ENCODE measurements at regions not wholly inside any gene's neighbourhood (a gene's known extent, or its start where the extent isn't known, plus 50 kb on each side); places are given as distances from the start of the nearest gene placed in this dataset.
"Not testable (repeated sequence)": the region's sequence is repeated elsewhere in the genome, so short reads cannot be mapped to it uniquely, and the experiment has no call there.

DNA sequence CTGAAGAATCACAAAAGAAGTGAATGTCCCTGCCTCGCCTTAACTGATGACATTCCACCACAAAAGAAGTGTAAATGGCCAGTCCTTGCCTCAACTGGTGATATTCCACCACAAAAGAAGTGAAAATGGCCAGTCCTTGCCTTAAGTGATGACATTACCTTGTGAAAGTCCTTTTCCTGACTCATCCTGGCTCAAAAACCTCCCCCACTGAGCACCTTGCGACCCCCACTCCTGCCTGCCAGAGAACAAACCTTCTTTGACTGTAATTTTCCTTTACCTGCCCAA lies 328.5 kb upstream of the TECRL start:
- not testable (repeated sequence) for DNase-seq (ENCODE audit: low read depth in 1 of 2, low spot score in 1 of 2)

DNA sequence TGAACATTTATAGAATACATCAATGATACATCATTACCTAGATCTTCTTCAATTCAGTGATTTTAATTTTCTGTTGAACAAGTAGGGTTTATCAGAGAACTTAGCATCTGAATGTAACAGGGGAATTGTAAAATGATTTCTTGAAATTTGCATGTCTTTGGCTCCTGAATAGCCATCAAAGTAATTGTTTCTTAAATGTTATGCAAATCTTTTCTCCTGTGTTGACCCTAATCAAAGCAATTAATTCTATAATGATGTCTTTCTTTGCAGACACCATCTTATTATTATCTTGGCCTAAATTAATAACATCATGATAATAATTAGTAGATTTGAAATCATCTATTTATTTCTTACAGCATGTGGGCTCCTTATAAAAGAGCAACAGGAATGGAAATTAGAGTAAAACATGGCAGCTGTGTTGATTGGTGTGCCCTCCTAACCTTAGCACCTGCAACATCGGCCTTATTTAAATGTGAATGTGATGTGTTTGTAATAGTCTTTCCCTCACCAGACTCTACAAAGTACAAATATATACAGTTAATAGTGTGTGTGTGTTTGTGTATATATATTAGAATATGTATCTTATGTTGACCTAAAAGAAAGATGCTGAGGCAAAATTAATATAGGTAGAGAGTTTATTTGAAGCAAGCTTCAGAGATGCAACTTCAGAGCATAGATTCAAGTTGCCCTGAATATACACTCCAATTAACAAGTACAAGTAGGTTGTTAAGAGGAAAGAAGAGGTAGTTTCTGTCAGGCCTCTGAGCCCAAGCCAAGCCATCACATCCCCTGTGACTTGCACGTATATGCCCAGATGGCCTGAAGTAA lies 328.0 kb upstream of the TECRL start:
- no peak for DNase-seq (ENCODE audit: low read depth in 1 of 2, low spot score in 1 of 2)

DNA sequence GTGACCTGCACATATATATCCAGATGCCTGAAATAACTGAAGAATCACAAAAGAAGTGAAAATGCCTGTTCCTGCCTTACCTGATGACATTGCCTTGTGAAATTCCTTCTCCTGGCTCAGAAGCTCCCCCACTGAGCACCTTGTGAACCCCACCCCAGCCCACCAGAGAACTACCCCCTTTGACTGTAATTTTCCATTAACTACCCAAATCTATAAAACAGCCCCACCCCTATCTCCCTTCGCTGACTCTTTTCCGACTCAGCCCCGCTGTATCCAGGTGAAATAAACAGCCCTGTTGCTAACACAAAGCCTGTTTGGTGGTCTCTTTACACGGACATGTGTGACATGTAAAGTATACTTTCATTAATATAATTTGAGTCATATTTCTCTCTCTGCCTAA lies 320.3 kb upstream of the TECRL start:
- no peak for DNase-seq (ENCODE audit: low read depth in 1 of 2, low spot score in 1 of 2)

DNA sequence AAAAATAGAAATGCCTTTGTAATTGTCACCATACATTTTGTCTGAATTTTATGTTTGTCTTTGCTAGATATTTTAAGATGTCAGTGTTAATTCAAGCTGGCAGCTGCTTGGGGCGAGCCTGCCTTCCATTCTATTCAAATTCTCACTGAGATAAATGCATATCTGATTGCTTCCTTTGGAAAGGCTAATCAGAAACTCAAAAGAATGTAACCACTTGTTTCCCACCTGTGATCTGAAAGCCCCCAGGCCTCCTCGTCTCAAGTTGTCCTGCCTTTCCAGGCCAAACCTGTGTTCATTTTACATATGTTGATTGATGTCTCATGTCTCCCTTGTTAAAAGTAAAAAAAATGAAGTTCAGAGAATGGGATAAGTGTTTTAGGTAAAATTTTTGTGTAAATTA lies 318.7 kb upstream of the TECRL start:
- no peak for DNase-seq (ENCODE audit: low read depth in 1 of 2, low spot score in 1 of 2)

DNA sequence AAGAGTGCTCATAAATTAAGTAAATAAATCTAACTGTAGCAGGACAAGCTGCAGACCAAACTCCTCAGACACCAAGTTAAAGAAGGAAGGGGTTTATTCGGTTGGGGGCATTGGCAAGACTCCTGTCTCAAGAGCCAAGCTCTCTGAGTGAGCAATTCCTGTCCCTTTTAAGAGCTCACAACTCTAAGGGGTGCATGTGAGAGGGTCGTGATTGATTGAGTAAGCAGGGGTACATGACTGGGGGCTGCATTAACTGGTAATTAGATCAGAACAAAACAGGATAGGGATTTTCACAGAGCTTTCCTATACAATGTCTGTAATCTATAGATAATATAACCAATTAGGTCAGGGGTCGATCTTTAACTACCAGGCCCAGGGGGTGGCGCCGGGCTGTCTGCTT lies 318.1 kb upstream of the TECRL start:
- DNase-seq (ENCODE audit: low read depth in 1 of 2, low spot score in 1 of 2), result not testable (repeated sequence)

DNA sequence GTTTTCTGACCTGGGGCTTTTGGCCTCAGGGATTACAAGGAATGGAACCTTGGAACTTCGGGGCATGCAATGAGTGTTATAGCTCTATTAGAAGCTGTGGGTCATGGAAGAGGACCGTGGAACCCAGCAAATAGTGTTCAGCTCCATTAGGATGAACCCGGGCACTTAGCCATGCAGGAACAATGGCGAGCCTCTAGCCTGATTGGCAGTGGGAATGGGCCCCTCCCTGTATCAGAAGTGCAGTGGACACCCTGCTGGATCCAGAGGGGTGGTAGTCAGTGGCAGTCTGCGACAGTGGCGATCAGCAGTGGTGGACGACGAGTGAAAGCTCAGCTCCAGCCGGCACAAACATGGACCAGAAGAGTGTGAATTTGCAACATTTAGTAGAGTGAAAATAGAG lies 315.4 kb upstream of the TECRL start:
- no peak for DNase-seq (ENCODE audit: low read depth in 1 of 2, low spot score in 1 of 2)

DNA sequence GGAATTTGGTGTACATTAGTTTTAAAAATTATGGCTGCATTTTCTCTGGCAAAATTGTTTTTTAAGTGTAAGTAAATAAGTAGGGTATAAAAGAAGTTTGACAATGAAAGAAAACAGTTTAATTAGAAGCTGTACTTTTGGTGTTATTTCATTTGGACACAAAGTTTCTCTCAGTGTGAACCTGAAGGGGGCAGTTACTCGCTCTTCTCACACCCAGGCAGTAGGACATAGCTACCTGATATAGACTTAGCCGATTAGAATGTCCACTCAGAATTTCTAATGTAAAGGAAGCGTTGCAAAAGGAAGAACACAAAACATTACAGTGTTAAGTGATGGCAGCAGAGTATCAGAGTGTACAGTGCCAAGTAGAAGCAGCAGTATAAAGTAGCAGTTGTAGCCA lies 311.9 kb upstream of the TECRL start:
- no peak for DNase-seq (ENCODE audit: low read depth in 1 of 2, low spot score in 1 of 2)

DNA sequence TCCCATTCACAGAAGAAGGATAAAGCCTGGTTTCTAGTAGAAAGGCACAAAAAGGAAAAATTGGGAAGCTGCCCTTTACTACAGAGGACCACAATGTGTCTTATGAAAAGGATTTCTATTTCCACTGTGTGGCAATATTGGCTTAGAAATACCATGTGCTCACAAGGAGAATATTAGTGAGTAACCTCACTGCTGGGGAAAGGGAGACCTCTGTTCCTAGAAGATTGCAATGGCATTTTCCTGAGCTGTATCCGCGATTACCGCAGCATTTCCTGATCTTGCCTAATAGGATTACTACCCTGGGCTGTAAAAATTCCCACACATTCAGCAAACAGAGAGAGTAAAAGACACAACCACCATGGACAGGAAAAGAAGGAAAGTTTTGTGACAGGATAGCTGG lies 308.8 kb upstream of the TECRL start:
- no peak for DNase-seq (ENCODE audit: low read depth in 1 of 2, low spot score in 1 of 2)

DNA sequence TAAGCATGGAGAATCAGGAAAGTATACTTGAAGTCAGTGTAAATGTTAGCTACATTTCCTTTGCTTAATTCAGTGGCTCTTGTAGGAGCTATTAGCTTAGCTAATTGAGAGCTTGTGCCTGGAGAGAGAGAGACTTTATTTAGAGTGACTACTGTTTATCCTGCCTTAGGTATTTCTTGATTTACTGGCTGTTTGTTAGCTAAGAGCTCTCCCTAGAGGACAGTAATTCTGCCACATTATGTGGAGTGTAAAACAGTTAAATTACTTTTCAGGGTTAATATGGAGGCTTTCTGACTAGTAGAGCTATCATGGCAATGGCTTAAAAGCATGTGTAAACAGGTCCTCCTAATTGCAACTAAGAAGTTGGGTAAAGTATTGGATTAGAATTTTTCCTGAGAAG lies 306.5 kb upstream of the TECRL start:
- DNase-seq (ENCODE audit: low read depth in 1 of 2, low spot score in 1 of 2), result no peak

DNA sequence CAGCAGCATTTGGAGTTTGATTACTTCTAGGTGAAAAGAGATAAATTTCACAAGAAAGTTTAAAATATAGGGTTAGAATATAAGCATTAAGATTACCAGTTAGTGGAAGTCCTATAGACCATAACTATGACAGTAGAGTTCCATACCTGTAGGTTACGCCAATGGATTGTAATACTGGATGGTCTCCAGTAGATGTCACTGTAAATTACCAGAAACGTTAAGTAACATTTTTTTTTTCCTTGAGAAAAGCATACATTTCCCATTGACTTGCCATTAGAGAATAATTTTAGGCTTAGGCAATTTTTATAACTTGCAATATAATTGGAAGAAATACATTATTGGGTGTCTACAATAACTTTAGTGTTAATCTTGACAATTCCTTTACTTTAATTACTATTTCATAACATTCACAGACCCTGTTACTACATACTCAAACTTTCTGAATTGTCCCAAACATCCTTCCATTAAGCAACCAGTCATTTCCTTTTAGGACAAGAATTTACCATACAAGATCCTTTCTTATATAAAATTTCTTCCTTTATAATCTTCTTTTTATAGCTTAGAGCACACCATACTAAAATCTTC lies 304.1 kb upstream of the TECRL start:
- DNase-seq (ENCODE audit: low read depth in 1 of 2, low spot score in 1 of 2), result no peak

DNA sequence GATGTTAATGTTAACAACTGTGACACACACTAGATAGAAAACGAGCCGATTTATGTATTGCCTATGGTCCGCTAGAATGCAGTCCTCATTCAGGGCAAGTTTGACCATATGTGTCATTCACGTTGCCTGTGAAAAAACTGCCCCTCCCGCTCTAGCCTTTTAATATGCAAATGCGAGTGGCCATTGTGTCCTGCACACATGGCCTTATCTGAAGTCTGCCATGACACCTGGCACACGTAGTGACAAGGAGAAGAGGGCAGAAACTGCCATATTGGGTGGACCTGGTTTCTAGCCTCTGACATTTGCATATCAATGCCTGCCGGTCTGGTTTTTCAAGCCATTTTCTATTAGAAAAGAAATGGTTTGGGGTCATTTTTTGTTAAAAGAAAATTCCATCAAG lies 303.3 kb upstream of the TECRL start:
- DNase-seq (ENCODE audit: low read depth in 1 of 2, low spot score in 1 of 2), result no peak

DNA sequence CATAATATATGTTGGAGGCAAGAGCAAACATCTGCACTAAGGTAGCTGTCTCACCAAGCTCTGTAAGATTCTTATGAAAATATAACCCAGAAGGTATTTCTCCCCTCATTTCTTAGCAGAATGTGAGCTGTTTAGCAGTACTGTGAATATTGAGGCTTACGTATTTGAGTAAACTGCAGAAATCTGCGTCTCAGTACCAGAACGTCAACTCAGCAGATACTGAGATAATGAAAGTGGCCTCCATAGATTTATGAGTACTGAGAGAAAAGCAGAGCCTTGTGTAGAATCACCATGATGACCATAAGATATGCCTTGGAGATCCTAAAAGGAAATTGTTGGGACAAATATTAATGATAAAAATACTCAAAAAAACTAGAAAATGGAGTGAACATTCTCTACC lies 296.7 kb upstream of the TECRL start:
- no peak for DNase-seq (ENCODE audit: low read depth in 1 of 2, low spot score in 1 of 2)

DNA sequence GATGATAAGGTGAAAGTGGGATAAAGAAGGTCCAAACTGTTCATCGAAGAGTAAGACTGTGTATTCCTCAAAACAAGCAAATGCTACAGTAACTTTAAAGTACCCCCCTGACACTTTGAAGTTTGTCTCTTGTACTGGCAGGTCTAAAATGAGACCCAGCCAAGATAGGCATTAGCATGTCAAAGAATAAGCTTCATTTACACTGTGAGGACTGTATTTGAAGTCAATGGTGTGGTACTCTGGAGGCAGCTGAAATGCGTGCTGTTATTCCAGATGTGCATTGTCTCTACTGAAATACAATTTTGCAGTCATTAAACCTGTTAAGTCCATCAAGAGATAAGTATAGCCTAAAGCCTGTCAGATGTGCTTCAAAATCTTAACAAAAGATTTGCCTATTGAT lies 288.9 kb upstream of the TECRL start:
- no peak for DNase-seq (ENCODE audit: low read depth in 1 of 2, low spot score in 1 of 2)

DNA sequence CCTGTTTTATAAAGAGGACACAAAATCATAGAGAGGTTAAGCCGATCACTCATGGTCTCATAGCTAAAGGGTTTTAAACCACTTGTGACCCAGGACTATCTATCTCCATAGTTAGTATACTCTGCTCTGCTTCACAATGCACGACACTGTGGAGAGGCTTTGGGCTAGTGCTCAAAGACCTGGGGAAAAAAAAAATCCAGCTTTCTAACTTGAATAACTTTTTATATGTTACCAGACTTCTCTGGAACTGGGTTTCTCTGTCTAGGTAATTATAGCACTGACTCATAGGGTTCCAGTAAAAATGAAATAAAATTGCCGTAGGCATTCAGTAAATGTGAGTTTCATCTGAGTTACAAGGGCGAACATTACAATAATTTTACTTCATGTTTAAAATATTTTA lies 273.7 kb upstream of the TECRL start:
- DNase-seq (ENCODE audit: low read depth in 1 of 2, low spot score in 1 of 2), result no peak

DNA sequence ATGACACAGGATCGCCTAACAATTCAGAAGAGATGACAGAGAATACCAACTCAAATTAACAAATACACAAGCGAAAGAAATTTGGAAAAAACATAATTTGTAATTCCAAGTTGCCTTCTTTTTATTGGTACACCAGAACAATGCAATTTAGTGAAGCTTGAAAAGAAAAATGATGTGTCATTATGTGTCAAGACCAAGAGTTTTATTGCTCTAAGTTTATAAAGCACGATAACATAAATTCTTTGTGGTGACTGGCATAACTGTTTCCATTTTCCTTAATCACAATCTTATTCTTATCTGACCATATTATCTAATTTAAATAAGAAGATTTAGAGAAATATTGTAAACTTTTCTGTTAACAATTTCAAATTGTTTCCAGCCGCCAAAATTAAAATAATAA lies 273.2 kb upstream of the TECRL start:
- DNase-seq (ENCODE audit: low read depth in 1 of 2, low spot score in 1 of 2), result no peak

DNA sequence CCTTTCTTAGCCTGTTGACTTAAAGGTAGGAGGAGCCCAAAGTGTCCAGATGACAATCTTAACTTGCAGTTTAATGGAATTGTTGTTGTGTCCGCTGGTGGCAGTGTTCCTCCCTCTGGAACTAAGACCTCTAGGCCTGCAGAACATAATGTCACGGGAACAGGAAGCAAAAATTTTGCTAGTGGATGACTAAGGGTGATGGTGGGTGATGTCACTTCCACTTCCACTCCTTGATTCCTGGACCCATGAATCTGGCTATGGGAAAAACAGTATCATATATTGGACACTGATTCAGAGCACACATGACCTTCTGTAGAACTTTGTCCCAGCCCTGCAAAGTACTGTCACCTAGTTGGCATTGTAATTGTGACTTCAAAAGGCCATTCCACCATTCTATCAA lies 263.9 kb upstream of the TECRL start:
- not testable (repeated sequence) for DNase-seq (ENCODE audit: low read depth in 1 of 2, low spot score in 1 of 2)

DNA sequence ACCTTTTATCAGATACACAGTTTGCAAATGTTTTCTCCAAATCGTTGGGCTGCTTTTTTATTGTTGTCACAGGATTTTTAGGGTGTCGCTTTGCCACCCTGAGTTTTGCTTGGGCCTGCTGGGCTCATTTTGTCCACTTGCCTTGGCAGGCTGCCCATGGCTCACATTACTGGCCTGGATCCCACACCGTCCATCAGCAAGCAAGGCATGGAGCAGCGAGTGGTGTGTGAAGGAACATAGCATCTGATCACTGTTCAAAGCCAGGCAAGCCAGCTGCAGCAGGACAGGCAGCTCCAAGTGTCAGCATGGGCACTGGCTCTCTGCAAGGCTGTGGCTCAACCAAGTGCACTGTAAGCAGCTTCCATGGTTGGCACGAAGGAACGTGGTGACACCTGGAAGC lies 261.4 kb upstream of the TECRL start:
- no peak for DNase-seq (ENCODE audit: low read depth in 1 of 2, low spot score in 1 of 2)

DNA sequence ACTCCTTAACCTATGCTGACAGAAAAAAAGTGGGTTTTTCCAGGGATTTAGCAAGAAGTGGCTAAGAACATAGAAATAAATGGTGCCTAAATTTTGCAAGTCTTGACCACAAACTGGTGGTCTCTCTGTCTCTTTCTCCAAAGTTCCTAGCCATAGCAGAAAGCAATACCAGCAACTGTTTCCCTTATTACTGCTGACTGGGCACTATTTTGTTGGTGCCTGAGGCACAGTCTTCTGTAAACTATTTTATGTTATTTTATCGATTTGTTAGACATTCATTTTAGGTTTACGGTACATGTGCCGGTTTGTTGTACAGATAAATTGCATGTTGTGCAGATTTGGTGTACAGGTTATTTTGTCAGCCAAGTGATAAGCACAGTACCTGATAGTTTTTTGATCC lies 234.6 kb upstream of the TECRL start:
- no peak for DNase-seq (ENCODE audit: low read depth in 1 of 2, low spot score in 1 of 2)

DNA sequence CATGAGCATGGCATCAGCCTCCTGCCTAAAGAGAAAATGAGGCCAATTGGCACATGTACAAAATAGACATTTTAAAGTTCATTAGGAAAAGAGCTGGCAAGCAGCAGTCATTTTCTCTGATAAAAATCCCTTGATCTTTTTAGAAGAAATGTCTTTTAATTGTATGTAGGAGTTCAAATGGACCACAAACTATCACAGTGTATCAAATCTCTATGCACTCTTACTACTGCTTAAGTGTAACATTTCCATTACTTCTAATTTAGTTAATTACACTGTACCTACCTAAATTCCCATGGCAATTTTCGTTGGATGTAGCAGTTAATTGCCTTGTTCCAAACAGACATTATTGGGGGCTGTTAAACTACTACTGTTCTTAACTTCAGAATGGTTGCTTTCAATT lies 233.7 kb upstream of the TECRL start:
- no peak for DNase-seq (ENCODE audit: low read depth in 1 of 2, low spot score in 1 of 2)

DNA sequence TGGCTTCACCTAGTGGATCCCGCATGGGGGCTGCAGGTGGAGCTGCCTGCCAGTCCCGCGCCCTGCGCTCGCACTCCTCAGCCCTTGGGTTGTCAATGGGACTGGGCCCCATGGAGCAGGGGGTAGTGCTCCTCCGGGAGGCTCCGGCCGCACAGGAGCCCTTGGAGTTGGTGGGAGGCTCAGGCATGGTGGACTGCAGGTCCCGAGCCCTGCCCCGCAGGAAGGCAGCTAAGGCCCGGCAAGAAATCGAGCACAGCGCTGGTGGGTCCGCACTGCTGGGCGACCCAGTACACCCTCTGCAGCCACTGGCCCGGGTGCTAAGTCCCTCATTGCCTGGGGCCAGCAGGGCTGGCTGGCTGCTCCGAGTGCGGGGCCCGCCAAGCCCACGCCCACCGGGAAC lies 231.2 kb upstream of the TECRL start:
- not testable (repeated sequence) for DNase-seq (ENCODE audit: low read depth in 1 of 2, low spot score in 1 of 2)

DNA sequence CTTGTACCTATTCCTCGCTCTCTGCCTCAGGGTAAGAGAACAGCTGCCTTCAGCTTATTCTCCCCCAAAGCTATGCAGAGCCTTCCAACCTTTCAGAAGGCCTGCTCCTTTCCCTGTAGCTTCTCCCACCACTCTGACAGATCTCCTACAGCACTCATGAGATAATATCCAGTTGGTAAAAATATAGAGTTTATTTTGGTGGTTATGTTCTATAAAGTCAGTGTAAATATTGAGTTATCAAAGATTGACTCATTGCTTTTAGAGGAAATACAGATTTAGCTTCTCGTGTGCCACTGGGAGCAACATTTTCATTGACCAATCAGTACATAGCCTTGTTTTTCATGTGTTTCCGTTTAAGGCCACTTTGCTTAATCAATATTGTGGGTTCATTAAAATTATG lies 216.2 kb upstream of the TECRL start:
- no peak for DNase-seq (ENCODE audit: low read depth in 1 of 2, low spot score in 1 of 2)

DNA sequence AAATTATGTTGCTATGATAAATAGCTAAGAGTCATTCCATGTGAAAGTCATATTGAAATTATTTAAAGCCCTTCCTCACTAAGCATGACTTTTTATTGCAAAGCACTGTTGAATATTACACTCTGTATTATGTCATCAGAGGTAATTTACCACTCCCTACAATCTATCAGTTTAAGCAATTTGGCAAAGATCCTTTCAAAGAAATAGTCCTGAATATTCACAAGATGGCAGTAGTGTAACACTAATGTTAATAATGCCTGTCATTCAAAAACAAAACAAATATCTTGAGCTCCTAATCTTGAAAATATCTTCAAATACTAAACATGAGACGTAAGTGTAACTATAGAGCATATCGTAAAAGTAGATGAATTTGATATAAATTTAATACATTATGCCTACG lies 208.6 kb upstream of the TECRL start:
- DNase-seq (ENCODE audit: low read depth in 1 of 2, low spot score in 1 of 2), result no peak

DNA sequence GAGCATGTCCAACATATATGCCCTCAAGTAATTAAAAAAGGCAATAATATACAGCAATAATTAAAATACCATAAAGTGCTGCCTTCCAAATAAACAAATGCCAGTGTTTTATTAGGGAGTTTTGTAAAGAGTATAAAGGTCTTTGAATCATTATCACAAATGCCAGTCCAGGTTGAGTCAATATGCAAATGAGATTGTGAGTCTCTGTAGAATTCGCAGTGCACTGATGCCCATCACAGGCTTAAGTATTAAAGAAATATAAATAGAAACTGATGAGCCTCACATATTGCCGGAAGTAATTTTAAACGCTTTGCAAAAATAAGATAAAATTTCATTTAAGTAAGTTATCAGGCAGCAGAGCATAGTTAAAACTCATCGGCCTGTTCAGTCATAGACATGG lies 205.0 kb upstream of the TECRL start:
- DNase-seq (ENCODE audit: low read depth in 1 of 2, low spot score in 1 of 2), result no peak

Data from activated CD4-positive, alpha-beta T cell treated with anti-CD3 and anti-CD28 coated beads, Interleukin-2, amount 50 U/mL, for 24 hours (primary cell).